H1 (cell line): ENCODE measurements at regions not wholly inside any gene's neighbourhood (a gene's known extent, or its start where the extent isn't known, plus 50 kb on each side); places are given as distances from the start of the nearest gene placed in this dataset.

Experiments used
- CTCF ChIA-PET: fragments of 300-600 bp; sonication (Branson Sonifier 250); formaldehyde crosslinking; loops from one replicate; lab custom pipeline; 2021; ENCODE audit not compliant: partially characterized antibody; lab: Charles Lee
- POLR2A ChIA-PET: fragments of 300-600 bp; sonication (Branson Sonifier 250); formaldehyde crosslinking; loops from one replicate; lab custom pipeline; 2021; ENCODE audit warnings: inconsistent platforms; ENCODE audit not compliant: partially characterized antibody; lab: Charles Lee
- DNase-seq, 2 experiments: peaks; one replicate each; pipeline versions ENCODE4 v3.0.0 to v3.0.0-alpha.2; 2010 to 2022; ENCODE audit warnings: low spot score in 2 of 2, low read depth in 1 of 2, mixed read lengths in 1 of 2
- FAIRE-seq: peaks from 2 replicates; lab custom pipeline; 2011; peaks lifted over from hg19 to GRCh38; lab: Jason Lieb, UNC
- H2AFZ ChIP-seq: 2 replicates; pipeline ENCODE4 v1.8.1; 2012; ENCODE audit warnings: low read length, inconsistent platforms
- H2AK5ac ChIP-seq: 2 replicates; pipeline ENCODE4 v1.6.1; 2013; ENCODE audit warnings: low read depth, low read length
- H2BK120ac ChIP-seq: replicated peaks from 2 replicates; pipeline ENCODE3; 2013; ENCODE audit warnings: low read depth, low read length, inconsistent platforms
- H2BK12ac ChIP-seq: 2 replicates; pipeline ENCODE4 v1.6.1; 2013; ENCODE audit warnings: low read depth, low read length
- H2BK15ac ChIP-seq: 2 replicates; pipeline ENCODE4 v1.6.1; 2013; ENCODE audit warnings: low read length
- H2BK20ac ChIP-seq: 2 replicates; pipeline ENCODE4 v1.6.1; 2013; ENCODE audit warnings: low read length
- H2BK5ac ChIP-seq: 2 replicates; pipeline ENCODE4 v1.6.1; 2013; ENCODE audit warnings: low read depth, low read length
- H3K14ac ChIP-seq: 2 replicates; pipeline ENCODE4 v1.6.1; 2013; ENCODE audit warnings: inconsistent platforms; ENCODE audit not compliant: insufficient read length
- H3K18ac ChIP-seq: 2 replicates; pipeline ENCODE4 v1.6.1; 2013; ENCODE audit warnings: low read length; ENCODE audit errors: extremely low read depth
- H3K23ac ChIP-seq: 2 replicates; pipeline ENCODE4 v1.6.1; 2013; ENCODE audit warnings: inconsistent platforms; ENCODE audit not compliant: insufficient read length
- H3K23me2 ChIP-seq: 2 replicates; pipeline ENCODE4 v1.6.1; 2013; ENCODE audit warnings: low read depth, low read length
- H3K27ac ChIP-seq: 2 replicates; pipeline ENCODE4 v1.6.1; 2011; ENCODE audit warnings: low read depth, low read length, inconsistent platforms
- H3K27me3 ChIP-seq, 4 experiments: replicated peaks in 1 of 4; 1 replicate in 1 of 4; 2 replicates in 3 of 4; pipeline versions ENCODE4 v1.6.1 to v1.8.1; 2011 to 2013; ENCODE audit warnings: low read length in 3 of 4, mild to moderate bottlenecking in 3 of 4, inconsistent platforms in 2 of 4, mixed read lengths in 2 of 4, moderate library complexity in 1 of 4; ENCODE audit not compliant: control insufficient read depth in 3 of 4, insufficient read depth in 3 of 4; ENCODE audit errors: extremely low read depth in 1 of 4
- H3K36me3 ChIP-seq, 4 experiments: 2 replicates each; pipeline versions ENCODE4 v1.6.1 to v1.8.1; 2011 to 2013; ENCODE audit warnings: mild to moderate bottlenecking in 4 of 4, low read length in 3 of 4, moderate library complexity in 2 of 4, control low read depth in 1 of 4, inconsistent platforms in 1 of 4; ENCODE audit not compliant: insufficient read depth in 4 of 4, control insufficient read depth in 2 of 4
- H3K4ac ChIP-seq: replicated peaks from 2 replicates; pipeline ENCODE3; 2013; ENCODE audit warnings: low read length, low read depth, mixed read lengths, inconsistent platforms; ENCODE audit not compliant: insufficient read length
- H3K4me1 ChIP-seq, 4 experiments: replicated peaks in 1 of 4; 1 replicate in 1 of 4; 2 replicates in 3 of 4; pipeline versions ENCODE4 v1.6.1 to v1.8.1; 2011 to 2013; ENCODE audit warnings: low read length in 3 of 4, inconsistent platforms in 2 of 4, mixed read lengths in 1 of 4; ENCODE audit not compliant: insufficient read depth in 4 of 4, control insufficient read depth in 3 of 4
- H3K4me2 ChIP-seq, 2 experiments: 2 replicates each; pipeline versions ENCODE4 v1.6.1 to v1.8.1; 2011 to 2013; ENCODE audit warnings: low read depth in 2 of 2, low read length in 2 of 2, control low read depth in 1 of 2, inconsistent platforms in 1 of 2, mild to moderate bottlenecking in 1 of 2; ENCODE audit not compliant: insufficient read depth in 1 of 2
- H3K4me3 ChIP-seq, 4 experiments: fragments of 200-600, 300-600 bp in 1 of 4; sonication (generic), shearing (Covaris generic), sonication (Bioruptor Twin) in 1 of 4; 2 replicates each; pipeline versions ENCODE4 v1.5.1 to v1.8.1; 2011 to 2016; ENCODE audit warnings: low read length in 4 of 4, low read depth in 3 of 4, control low read depth in 2 of 4, inconsistent platforms in 2 of 4, mild to moderate bottlenecking in 2 of 4, mixed read lengths in 1 of 4, moderate library complexity in 1 of 4; ENCODE audit not compliant: insufficient read depth in 2 of 4; ENCODE audit errors: extremely low read depth in 1 of 4
- H3K56ac ChIP-seq: replicated peaks from 2 replicates; pipeline ENCODE3; 2013; ENCODE audit warnings: low read depth, mild to moderate bottlenecking, mixed read lengths, low read length, inconsistent platforms; ENCODE audit not compliant: insufficient read length
- H3K79me1 ChIP-seq: 2 replicates; pipeline ENCODE4 v1.6.1; 2013; ENCODE audit warnings: low read depth, low read length, control low read depth
- H3K79me2 ChIP-seq, 2 experiments: 2 replicates each; pipeline versions ENCODE4 v1.6.1 to v1.8.1; 2012 to 2013; ENCODE audit warnings: low read length in 2 of 2, mild to moderate bottlenecking in 2 of 2, inconsistent platforms in 1 of 2; ENCODE audit not compliant: insufficient read depth in 2 of 2, control insufficient read depth in 1 of 2
- H3K9ac ChIP-seq, 4 experiments: replicated peaks in 1 of 4; 1 replicate in 1 of 4; 2 replicates in 3 of 4; pipeline versions ENCODE4 v1.6.1 to v1.8.1; 2011 to 2013; ENCODE audit warnings: low read depth in 3 of 4, low read length in 3 of 4, control low read depth in 2 of 4, mild to moderate bottlenecking in 2 of 4, moderate library complexity in 2 of 4, inconsistent platforms in 1 of 4; ENCODE audit errors: extremely low read depth in 1 of 4
- H3K9me3 ChIP-seq, 2 experiments: 2 replicates each; pipeline versions ENCODE4 v1.6.1 to v1.8.1; 2012 to 2013; ENCODE audit warnings: mild to moderate bottlenecking in 2 of 2, moderate library complexity in 2 of 2, control low read depth in 1 of 2, inconsistent platforms in 1 of 2, low read depth in 1 of 2, low read length in 1 of 2, mixed read lengths in 1 of 2; ENCODE audit not compliant: insufficient read depth in 2 of 2
- H4K20me1 ChIP-seq, 2 experiments: replicated peaks in 1 of 2; 2 replicates each; pipeline versions ENCODE3 to v1.8.1; 2011 to 2013; ENCODE audit warnings: inconsistent platforms in 2 of 2, low read length in 2 of 2, mild to moderate bottlenecking in 1 of 2; ENCODE audit not compliant: insufficient read depth in 2 of 2, control insufficient read depth in 1 of 2
- H4K5ac ChIP-seq: 2 replicates; pipeline ENCODE4 v1.6.1; 2013; ENCODE audit warnings: low read length, low read depth, mixed read lengths, inconsistent platforms; ENCODE audit not compliant: insufficient read length
- H4K8ac ChIP-seq: 2 replicates; pipeline ENCODE4 v1.8.0; 2013; ENCODE audit warnings: mild to moderate bottlenecking, moderate library complexity, low read length, inconsistent platforms; ENCODE audit not compliant: insufficient read depth; ENCODE audit errors: extremely low read depth
- H4K91ac ChIP-seq: replicated peaks from 2 replicates; pipeline ENCODE3; 2013; ENCODE audit warnings: low read length, mixed read lengths, inconsistent platforms; ENCODE audit not compliant: insufficient read length
- EZH2 ChIP-seq: fragments of 200-600 bp; sonication (generic); IDR thresholded peaks from 2 replicates; pipeline ENCODE4 v1.7.1; 2012; ENCODE audit warnings: low read depth, mild to moderate bottlenecking, moderate library complexity, low read length, inconsistent platforms; ENCODE audit not compliant: severe bottlenecking
- HDAC6 ChIP-seq: IDR thresholded peaks from one replicate; pipeline ENCODE4 v1.7.1; 2012; ENCODE audit warnings: low read depth, mild to moderate bottlenecking, inconsistent platforms, low read length, moderate library complexity
- USF2 ChIP-seq: IDR thresholded peaks from 2 replicates; pipeline ENCODE4 v1.6.1; 2011; ENCODE audit warnings: low read length, improper control_type of control experiment
- WGBS, 2 experiments: shearing (Covaris generic) in 1 of 2; methylation state at CpG; one replicate each; pipeline versions ENCODE4 v1.1.6 to v1.1.7; 2013 to 2015; ENCODE audit warnings: low lambda C conversion rate in 2 of 2, mixed read lengths in 2 of 2, inconsistent platforms in 1 of 2, low coverage in 1 of 2, missing lambda C conversion rate in 1 of 2; ENCODE audit not compliant: insufficient replicate concordance in 2 of 2, insufficient coverage in 1 of 2, insufficient read length in 1 of 2; ENCODE audit errors: extremely low coverage in 1 of 2, missing lambda C conversion rate in 1 of 2; 5-methylcytosine and 5-hydroxymethylcytosine counted together

- no peak overlapping the region for H3K18ac ChIP-seq
These were observed 109.5 kb upstream of the SSTR4 start for GRCh38 chr20:22925613-22925983.

More at GRCh38 chr20:22925613-22925983, 109.5 kb upstream of the SSTR4 start:
- Histone ChIP-seq H2BK120ac (no peak overlapping the region), H3K36me3 (no peaks in the 10 kb centered on the region), H3K27ac (no peak overlapping the region), H3K4me3 (no peak overlapping the region)
- TF ChIP-seq USF2 (no peak), HDAC6 (no peak), EZH2 (no peak)
- TF ChIP-seq, all 59 proteins: peak for 0
- Histone ChIP-seq H3K14ac (no peak overlapping the region), H2BK5ac (no peak overlapping the region), H3K9ac (no peak overlapping the region), H3K79me2 (no peaks in the 10 kb centered on the region), H3K23ac (no peak overlapping the region), H2BK15ac (no peak overlapping the region), H4K5ac (no peak overlapping the region), H3K4me1 (no peaks in the 10 kb centered on the region), H2BK12ac (no peak overlapping the region), H4K8ac (no peak overlapping the region), H4K91ac (no peak overlapping the region), H2BK20ac (no peak overlapping the region), H3K27me3 (no peaks in the 10 kb centered on the region), H3K4me2 (no peak overlapping the region), H3K9me3 (no peaks in the 10 kb centered on the region), H3K23me2 (no peaks in the 10 kb centered on the region), H3K4ac (no peak overlapping the region), H2AK5ac (no peak overlapping the region), H4K20me1 (no peaks in the 10 kb centered on the region), H3K56ac (no peak overlapping the region), H2AFZ (no peak overlapping the region), H3K79me1 (no peaks in the 10 kb centered on the region)
- ChIA-PET POLR2A (no interaction called here), CTCF (no interaction called here)
- WGBS, 2 experiments = 88% methylated on average over 4 of the region's 4 CpGs; no CpG with 5 or more reads in 1 of the 2 experiments
- FAIRE-seq (no peak), DNase-seq (no peak)
